KMS-11 (cell line): ENCODE measurements at regions not wholly inside any gene's neighbourhood (a gene's known extent, or its start where the extent isn't known, plus 50 kb on each side); places are given as distances from the start of the nearest gene placed in this dataset.

ENCODE experiments used
- H2AFZ ChIP-seq: fragments of 200-600 bp; sonication (generic); 2 replicates; pipeline ENCODE4 v1.6.1; 2016; ENCODE audit warnings: antibody characterized with exemption, mixed run types, low read depth
- H3K27ac ChIP-seq: fragments of 200-600 bp; sonication (generic); 2 replicates; pipeline ENCODE4 v1.6.1; 2016; ENCODE audit warnings: mild to moderate bottlenecking, mixed run types
- H3K27me3 ChIP-seq: fragments of 200-600 bp; sonication (generic); 2 replicates; pipeline ENCODE4 v1.6.1; 2017; ENCODE audit warnings: mild to moderate bottlenecking, low read depth, mixed run types, moderate library complexity; ENCODE audit not compliant: insufficient read depth
- H3K36me3 ChIP-seq: fragments of 200-600 bp; sonication (generic); 2 replicates; pipeline ENCODE4 v1.6.1; 2017; ENCODE audit warnings: mild to moderate bottlenecking, mixed run types; ENCODE audit not compliant: insufficient read depth
- H3K4me1 ChIP-seq: fragments of 200-600 bp; sonication (generic); 2 replicates; pipeline ENCODE4 v1.6.1; 2016; ENCODE audit warnings: mild to moderate bottlenecking, low read depth, mixed run types; ENCODE audit not compliant: poor library complexity, severe bottlenecking
- H3K4me2 ChIP-seq: fragments of 200-600 bp; sonication (generic); 2 replicates; pipeline ENCODE4 v1.7.0; 2016; ENCODE audit warnings: mild to moderate bottlenecking, mixed run types
- H3K4me3 ChIP-seq: fragments of 200-600 bp; sonication (generic); IDR thresholded peaks from 2 replicates; pipeline ENCODE4 v1.6.1; 2017; ENCODE audit warnings: low read depth, low read length, mixed read lengths; ENCODE audit not compliant: insufficient read depth
- H3K79me2 ChIP-seq: fragments of 200-600 bp; sonication (generic); 2 replicates; pipeline ENCODE4 v1.6.1; 2016; ENCODE audit warnings: low read depth, mixed run types; ENCODE audit not compliant: insufficient read depth
- H3K9ac ChIP-seq: fragments of 200-600 bp; sonication (generic); 2 replicates; pipeline ENCODE4 v1.6.1; 2016; ENCODE audit warnings: mild to moderate bottlenecking, mixed run types
- H4K20me1 ChIP-seq: fragments of 200-600 bp; sonication (generic); 2 replicates; pipeline ENCODE4 v1.6.1; 2016; ENCODE audit warnings: mild to moderate bottlenecking, mixed run types; ENCODE audit not compliant: insufficient read depth
- TF ChIP-seq, protein P1 (sequence below): fragments of 200-600 bp; sonication (generic); conservative IDR thresholded peaks from 2 replicates; pipeline ENCODE4 v1.6.1; 2017; ENCODE audit warnings: low read depth, mild to moderate bottlenecking, antibody characterized with exemption, low read length, moderate library complexity, mixed read lengths

DNA sequence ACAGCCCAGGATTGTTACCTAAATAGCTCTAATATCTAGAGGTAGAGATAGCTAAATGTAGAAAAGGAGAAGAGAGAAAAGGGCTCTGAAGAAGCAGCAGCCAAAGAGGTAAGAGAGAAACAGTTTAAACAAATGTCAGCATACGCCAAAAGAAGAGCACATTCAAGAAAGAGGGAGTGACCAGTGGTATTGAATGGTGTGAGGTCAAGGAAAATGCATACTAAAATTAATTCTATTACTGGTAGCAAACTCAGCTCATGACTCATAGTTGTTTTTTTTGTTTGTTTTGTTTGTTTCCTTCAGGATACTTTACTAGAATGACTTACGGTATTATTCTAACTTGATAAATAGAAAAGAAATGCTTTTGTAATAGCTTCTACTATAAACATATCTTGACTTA lies 86.5 kb upstream of the FXR1 start:
- TF ChIP-seq, protein P1, sequence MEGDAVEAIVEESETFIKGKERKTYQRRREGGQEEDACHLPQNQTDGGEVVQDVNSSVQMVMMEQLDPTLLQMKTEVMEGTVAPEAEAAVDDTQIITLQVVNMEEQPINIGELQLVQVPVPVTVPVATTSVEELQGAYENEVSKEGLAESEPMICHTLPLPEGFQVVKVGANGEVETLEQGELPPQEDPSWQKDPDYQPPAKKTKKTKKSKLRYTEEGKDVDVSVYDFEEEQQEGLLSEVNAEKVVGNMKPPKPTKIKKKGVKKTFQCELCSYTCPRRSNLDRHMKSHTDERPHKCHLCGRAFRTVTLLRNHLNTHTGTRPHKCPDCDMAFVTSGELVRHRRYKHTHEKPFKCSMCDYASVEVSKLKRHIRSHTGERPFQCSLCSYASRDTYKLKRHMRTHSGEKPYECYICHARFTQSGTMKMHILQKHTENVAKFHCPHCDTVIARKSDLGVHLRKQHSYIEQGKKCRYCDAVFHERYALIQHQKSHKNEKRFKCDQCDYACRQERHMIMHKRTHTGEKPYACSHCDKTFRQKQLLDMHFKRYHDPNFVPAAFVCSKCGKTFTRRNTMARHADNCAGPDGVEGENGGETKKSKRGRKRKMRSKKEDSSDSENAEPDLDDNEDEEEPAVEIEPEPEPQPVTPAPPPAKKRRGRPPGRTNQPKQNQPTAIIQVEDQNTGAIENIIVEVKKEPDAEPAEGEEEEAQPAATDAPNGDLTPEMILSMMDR: no peak
- H2AFZ ChIP-seq: no peak overlapping the region
- no peak overlapping the region for H3K27ac ChIP-seq
- no peaks in the 10 kb centered on the region for H4K20me1 ChIP-seq
- no peaks in the 10 kb centered on the region for H3K79me2 ChIP-seq
- no peaks in the 10 kb centered on the region for H3K36me3 ChIP-seq
- no peaks in the 10 kb centered on the region for H3K4me1 ChIP-seq
- no peak overlapping the region for H3K9ac ChIP-seq
- no peak overlapping the region for H3K4me3 ChIP-seq
- no peak overlapping the region for H3K4me2 ChIP-seq
- H3K27me3 ChIP-seq: no peaks in the 10 kb centered on the region

DNA sequence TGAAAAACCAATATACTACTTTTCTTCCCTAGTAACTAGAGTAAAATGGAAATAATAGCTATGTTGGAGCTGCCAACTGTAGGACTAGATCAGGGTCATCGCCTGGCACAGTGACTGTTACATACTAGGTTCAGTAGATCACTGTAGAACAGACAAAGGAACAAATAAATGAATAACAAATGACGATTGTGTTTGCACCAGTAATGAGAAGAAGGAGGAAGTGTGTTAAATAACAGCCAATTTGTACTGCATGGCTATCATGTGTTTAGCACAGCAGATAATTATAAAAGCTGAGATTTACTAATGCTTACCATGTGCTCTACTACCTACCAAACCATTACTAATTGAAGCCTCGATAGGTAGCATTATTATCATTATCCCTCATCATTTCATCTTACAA lies 85.3 kb upstream of the FXR1 start:
- Histone ChIP-seq H3K4me3 (no peak overlapping the region), H4K20me1 (no peaks in the 10 kb centered on the region), H3K4me1 (no peaks in the 10 kb centered on the region), H3K9ac (no peak overlapping the region), H3K79me2 (no peaks in the 10 kb centered on the region), H3K36me3 (no peaks in the 10 kb centered on the region), H3K4me2 (no peak overlapping the region), H3K27me3 (no peaks in the 10 kb centered on the region), H3K27ac (no peak overlapping the region), H2AFZ (no peak overlapping the region)
- TF ChIP-seq, protein P1: no peak

DNA sequence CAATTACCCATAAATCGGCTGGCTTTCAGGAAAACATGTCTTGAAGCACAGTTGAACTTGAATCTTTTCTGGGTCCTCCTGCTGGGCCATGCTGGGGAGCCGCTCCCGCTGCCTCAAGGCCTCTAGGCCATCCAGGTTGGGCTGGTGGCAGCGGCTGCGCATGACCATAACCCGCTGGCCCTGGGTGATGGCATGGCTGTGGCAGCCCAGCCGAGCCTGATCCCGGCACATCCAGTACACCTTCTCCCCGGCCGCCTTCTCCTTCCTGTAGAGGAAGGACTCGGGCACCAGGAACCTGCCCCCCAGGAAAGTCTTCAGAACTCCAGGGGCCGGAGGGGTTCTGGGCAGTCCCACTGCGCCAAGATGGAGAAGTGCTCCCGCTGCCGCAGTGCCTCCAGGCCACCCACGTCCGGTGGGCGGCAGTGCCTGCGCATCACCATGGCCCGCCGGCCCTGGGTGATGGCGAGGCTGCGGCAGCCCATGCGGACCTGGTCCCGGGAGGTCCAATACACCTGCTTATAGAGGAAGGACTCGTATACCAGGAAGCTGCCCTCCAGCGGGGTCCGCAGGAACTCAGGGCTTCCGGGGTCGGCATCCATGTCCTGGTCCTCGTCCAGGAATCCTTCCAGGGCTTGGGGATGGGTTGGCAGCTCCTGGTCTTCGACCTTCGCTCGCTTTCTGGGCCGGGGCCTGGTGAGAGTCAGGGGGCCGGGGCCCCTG lies 84.3 kb upstream of the FXR1 start:
- TF ChIP-seq, protein P1: no peak
- Histone ChIP-seq H3K4me1 (peaks cover 8% of the 10 kb centered on the region), H3K27me3 (no peaks in the 10 kb centered on the region), H3K4me2 (no peak overlapping the region), H3K27ac (no peak overlapping the region), H3K9ac (no peak overlapping the region), H3K4me3 (no peak overlapping the region), H4K20me1 (no peaks in the 10 kb centered on the region), H3K79me2 (no peaks in the 10 kb centered on the region), H3K36me3 (no peaks in the 10 kb centered on the region), H2AFZ (no peak overlapping the region)

DNA sequence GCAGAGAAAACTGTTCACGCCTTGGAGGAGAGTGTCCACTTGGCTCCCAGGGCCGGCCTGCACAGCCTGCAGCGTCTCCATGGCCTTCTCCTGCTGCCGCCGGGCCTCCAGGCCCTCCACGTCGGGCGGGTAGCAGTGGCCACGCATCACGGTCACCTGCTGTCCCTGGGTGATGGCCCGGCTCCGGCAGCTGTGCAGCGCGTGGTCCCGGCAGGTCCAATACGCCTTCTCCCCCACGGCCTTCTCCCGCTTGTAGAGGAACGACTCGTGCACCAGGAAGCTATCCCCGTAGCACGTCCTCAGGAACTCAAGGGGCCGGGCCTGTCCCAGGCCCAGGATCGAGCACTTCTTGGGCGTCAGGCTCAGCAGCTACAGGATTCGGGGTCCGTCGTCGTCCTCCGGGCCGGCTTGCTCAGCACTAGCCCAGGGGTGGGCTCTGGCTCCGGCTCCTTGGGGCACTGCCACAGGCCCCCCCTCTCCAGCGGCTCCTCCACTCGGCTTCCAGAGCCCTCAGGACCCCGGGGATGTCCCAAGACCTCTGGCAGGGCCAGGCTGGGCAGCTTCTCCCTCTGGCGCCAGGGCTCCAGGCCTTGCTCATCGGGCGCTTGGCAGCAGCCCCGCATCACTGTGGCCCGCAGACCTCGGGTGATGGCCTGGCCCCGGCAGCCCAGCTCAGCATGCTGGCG lies 83.6 kb upstream of the FXR1 start:
- Histone ChIP-seq H3K27ac (no peak overlapping the region), H3K79me2 (no peaks in the 10 kb centered on the region), H3K9ac (no peak overlapping the region), H4K20me1 (no peaks in the 10 kb centered on the region), H3K4me1 (peaks cover 15% of the 10 kb centered on the region), H2AFZ (no peak overlapping the region), H3K4me2 (no peak overlapping the region), H3K36me3 (no peaks in the 10 kb centered on the region), H3K4me3 (no peak overlapping the region), H3K27me3 (no peaks in the 10 kb centered on the region)
- TF ChIP-seq, protein P1: no peak
